CD4-positive, alpha-beta T cell (primary cell): ENCODE measurements at regions not wholly inside any gene's neighbourhood (a gene's known extent, or its start where the extent isn't known, plus 50 kb on each side); places are given as distances from the start of the nearest gene placed in this dataset.
A peak's percentile ranks its signal among the peaks of the same experiment; 100 is the strongest.

Source experiments
- ATAC-seq: fragments of 200-7000 bp; cut with Tn5 transposase; one replicate; pipeline ENCODE4 v1.10.0; 2022; ENCODE audit warnings: mild to moderate bottlenecking; ENCODE audit not compliant: poor library complexity
- CTCF ChIA-PET: fragments of 350-600 bp; sonication (Branson Sonifier 250); formaldehyde crosslinking; loops from one replicate; lab custom pipeline; 2021; ENCODE audit warnings: antibody characterized with exemption, inconsistent platforms; lab: Charles Lee
- POLR2A ChIA-PET: fragments of 350-600 bp; sonication (Branson Sonifier 250); formaldehyde crosslinking; loops from one replicate; lab custom pipeline; 2021; ENCODE audit warnings: antibody characterized with exemption, inconsistent platforms; lab: Charles Lee
- DNase-seq, 14 experiments: peaks; one replicate each; pipeline ENCODE4 v3.0.0-alpha.2; 2013 to 2020; ENCODE audit warnings: mixed read lengths in 2 of 14
- H3K27ac ChIP-seq, 2 donors: one replicate each; pipeline versions ENCODE4 v1.5.1 to v1.7.0; 2013; ENCODE audit warnings: low read length in 2 of 2, low read depth in 1 of 2, mild to moderate bottlenecking in 1 of 2
- H3K27me3 ChIP-seq, 2 experiments: 1 replicate in 1 of 2; 2 replicates in 1 of 2; pipeline versions ENCODE4 v1.6.1 to v1.7.0; 2013; ENCODE audit warnings: low read length in 2 of 2, control low read depth in 1 of 2, mild to moderate bottlenecking in 1 of 2, moderate library complexity in 1 of 2; ENCODE audit not compliant: insufficient read depth in 2 of 2, control insufficient read depth in 1 of 2
- H3K36me3 ChIP-seq: one replicate; pipeline ENCODE4 v1.6.1; 2013; ENCODE audit warnings: low read length, control low read depth; ENCODE audit not compliant: insufficient read depth
- H3K4me1 ChIP-seq: one replicate; pipeline ENCODE4 v1.6.1; 2013; ENCODE audit warnings: low read length, control low read depth; ENCODE audit not compliant: insufficient read depth
- H3K4me3 ChIP-seq: one replicate; pipeline ENCODE4 v1.5.1; 2013; ENCODE audit warnings: mild to moderate bottlenecking, low read length, moderate library complexity
- H3K9me3 ChIP-seq, 2 experiments: 1 replicate in 1 of 2; 2 replicates in 1 of 2; pipeline versions ENCODE4 v1.6.1 to v1.7.0; 2013; ENCODE audit warnings: low read length in 2 of 2, mild to moderate bottlenecking in 2 of 2, control low read depth in 1 of 2, moderate library complexity in 1 of 2; ENCODE audit not compliant: control insufficient read depth in 1 of 2, insufficient read depth in 1 of 2
- H3K27ac Mint-ChIP-seq: one replicate; pipeline ENCODE4 v1.8.0; 2020; ENCODE audit warnings: mixed read lengths
- H3K27me3 Mint-ChIP-seq: one replicate; pipeline ENCODE4 v1.8.0; 2021; ENCODE audit warnings: mixed read lengths
- H3K36me3 Mint-ChIP-seq: one replicate; pipeline ENCODE4 v1.8.0; 2021; ENCODE audit warnings: low read depth, mixed read lengths
- H3K4me1 Mint-ChIP-seq: one replicate; pipeline ENCODE4 v1.8.0; 2021; ENCODE audit warnings: low read depth, mixed read lengths
- H3K4me3 Mint-ChIP-seq: one replicate; pipeline ENCODE4 v1.8.0; 2020; ENCODE audit warnings: mild to moderate bottlenecking, mixed read lengths
- H3K9me3 Mint-ChIP-seq: one replicate; pipeline ENCODE4 v1.8.0; 2020; ENCODE audit warnings: mixed read lengths
- intact Hi-C, 2 experiments: fragments of 100-400 bp; cut with DNase I in 1 of 2; cut with micrococcal nuclease in 1 of 2; formaldehyde crosslinking; loops; one replicate each; pipeline versions ENCODE4 v1.15.1 to v1.9.0; 2023 to 2025; cut with DNase I, micrococcal nuclease
- TF ChIP-seq, protein P1 (sequence below): fragments of 200-600 bp; IDR thresholded peaks from one replicate; pipeline ENCODE4 v1.8.0; 2022; ENCODE audit warnings: antibody characterized with exemption, mild to moderate bottlenecking

DNA sequence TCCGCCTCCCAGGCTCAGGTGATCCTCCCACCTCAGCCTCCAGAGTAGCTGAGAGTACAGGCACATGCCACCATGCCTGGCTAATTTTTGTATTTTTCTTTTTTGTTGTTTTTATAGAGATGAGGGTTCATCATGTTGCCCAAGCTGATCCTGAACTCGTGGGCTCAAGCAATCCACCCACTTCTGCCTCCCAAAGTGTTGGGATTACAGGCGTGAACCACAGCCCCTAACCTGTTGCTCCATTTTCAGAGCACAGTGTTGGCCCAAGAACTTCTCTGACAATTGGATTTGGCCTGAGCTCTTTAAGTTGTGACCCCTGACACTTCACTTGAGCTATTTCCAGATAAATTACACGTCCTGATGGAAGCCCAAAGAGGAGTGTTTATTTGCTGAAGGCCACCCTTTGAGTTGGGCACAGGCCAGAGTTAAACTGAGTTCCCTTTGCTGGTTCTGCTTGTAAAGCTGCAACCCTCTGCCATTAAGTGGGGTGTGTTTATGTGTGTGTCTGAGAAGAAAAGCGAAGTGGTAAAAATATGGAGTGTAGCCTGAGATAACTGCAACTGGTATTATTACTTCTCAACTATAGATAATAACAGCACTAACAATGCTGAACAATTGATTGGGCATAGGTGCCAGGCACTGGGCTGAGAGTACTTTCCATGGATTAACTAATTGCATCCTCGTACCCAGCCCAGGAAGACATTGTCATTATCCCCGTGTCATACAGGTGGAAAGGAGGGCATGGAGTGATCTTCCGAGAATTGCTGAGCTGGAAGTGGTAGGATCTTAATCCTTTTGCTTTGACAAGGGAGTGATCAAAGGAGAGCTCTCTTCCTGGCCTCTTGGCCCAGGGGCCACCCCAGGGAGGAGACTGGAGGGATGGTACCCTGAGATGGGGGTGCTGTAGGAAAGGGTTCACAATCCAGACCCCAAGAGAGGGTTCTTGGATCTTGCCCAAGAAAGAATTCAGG lies 91.5 kb upstream of the PROK2 start:
- Histone ChIP-seq H3K4me1 (peaks cover 12% of the 10 kb centered on the region), H3K9me3 (no peaks in the 10 kb centered on the region), H3K27me3 (no peaks in the 10 kb centered on the region), H3K4me3 (no peak overlapping the region), H3K27ac (no peak overlapping the region), H3K36me3 (no peaks in the 10 kb centered on the region)
- Mint-ChIP-seq H3K27ac (no peak overlapping the region), H3K4me1 (peaks cover 21% of the 10 kb centered on the region), H3K27me3 (no peaks in the 10 kb centered on the region), H3K9me3 (no peaks in the 10 kb centered on the region), H3K36me3 (no peaks in the 10 kb centered on the region), H3K4me3 (no peak overlapping the region)
- no peak for ATAC-seq
- no peak for DNase-seq
- CTCF ChIA-PET = interaction anchor here (0.9 to 1.5 kb wide), 7 partner anchors 14 to 946 kb away, joined by 3 to 4 read pairs (median 3); no protein-coding TSS in a partner anchor
- intact Hi-C loops = loop anchor here in 1 of 2 experiments (2.0 to 5.0 kb wide), 2 partner anchors 788 to 1211 kb away; no protein-coding TSS in a partner anchor
- POLR2A ChIA-PET = interaction anchor here (1.2 kb wide), 1 partner anchor 946 kb away, joined by 4 read pairs; no protein-coding TSS in a partner anchor
- TF ChIP-seq, protein P1, sequence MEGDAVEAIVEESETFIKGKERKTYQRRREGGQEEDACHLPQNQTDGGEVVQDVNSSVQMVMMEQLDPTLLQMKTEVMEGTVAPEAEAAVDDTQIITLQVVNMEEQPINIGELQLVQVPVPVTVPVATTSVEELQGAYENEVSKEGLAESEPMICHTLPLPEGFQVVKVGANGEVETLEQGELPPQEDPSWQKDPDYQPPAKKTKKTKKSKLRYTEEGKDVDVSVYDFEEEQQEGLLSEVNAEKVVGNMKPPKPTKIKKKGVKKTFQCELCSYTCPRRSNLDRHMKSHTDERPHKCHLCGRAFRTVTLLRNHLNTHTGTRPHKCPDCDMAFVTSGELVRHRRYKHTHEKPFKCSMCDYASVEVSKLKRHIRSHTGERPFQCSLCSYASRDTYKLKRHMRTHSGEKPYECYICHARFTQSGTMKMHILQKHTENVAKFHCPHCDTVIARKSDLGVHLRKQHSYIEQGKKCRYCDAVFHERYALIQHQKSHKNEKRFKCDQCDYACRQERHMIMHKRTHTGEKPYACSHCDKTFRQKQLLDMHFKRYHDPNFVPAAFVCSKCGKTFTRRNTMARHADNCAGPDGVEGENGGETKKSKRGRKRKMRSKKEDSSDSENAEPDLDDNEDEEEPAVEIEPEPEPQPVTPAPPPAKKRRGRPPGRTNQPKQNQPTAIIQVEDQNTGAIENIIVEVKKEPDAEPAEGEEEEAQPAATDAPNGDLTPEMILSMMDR = no peak

DNA sequence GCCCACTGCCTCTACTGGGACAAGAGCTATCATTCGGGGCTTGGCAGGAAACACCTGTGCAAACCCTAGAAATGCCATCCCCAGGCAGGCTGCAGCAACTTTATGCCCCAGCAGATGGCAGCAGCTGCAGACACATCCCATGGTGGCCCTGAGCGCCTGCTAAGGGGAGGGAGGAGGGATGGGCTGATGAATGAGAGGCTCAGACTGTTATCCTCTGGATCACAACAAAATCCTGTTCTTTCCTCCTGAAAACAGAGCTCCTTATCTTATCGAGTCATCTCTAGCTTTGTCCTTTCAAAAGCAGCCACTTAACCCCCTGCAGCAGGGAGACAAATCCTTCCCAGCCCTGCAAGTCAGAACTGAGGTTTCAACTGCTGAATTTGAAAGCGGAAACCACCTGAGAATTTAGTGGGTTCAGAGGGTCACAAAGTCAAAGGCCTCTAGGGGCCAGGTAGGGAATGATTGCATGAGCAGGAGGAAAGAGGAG lies 90.6 kb upstream of the PROK2 start:
- CTCF ChIA-PET = interaction anchor here (0.8 to 1.5 kb wide), 10 partner anchors 13 to 947 kb away, joined by 3 to 7 read pairs (median 3); no protein-coding TSS in a partner anchor
- Histone ChIP-seq H3K27me3 (no peaks in the 10 kb centered on the region), H3K4me3 (no peak overlapping the region), H3K27ac (no peak overlapping the region), H3K36me3 (no peaks in the 10 kb centered on the region), H3K4me1 (peaks cover 12% of the 10 kb centered on the region), H3K9me3 (no peaks in the 10 kb centered on the region)
- H3K9me3 Mint-ChIP-seq = no peaks in the 10 kb centered on the region
- DNase-seq = peak; percentile 63 to 84 (median 74)
- H3K27me3 Mint-ChIP-seq = no peaks in the 10 kb centered on the region
- H3K4me3 Mint-ChIP-seq = no peak overlapping the region
- peak; percentile 99 for ATAC-seq
- no peak overlapping the region for H3K27ac Mint-ChIP-seq
- TF ChIP-seq, protein P1 = peak; percentile 78
- intact Hi-C loops = loop anchor here (1.0 to 5.0 kb wide), 5 partner anchors 164 to 1212 kb away; no protein-coding TSS in a partner anchor
- H3K4me1 Mint-ChIP-seq = peaks cover 21% of the 10 kb centered on the region
- POLR2A ChIA-PET = interaction anchor here (1.0 to 1.2 kb wide), 2 partner anchors 945 to 947 kb away, joined by 4 to 5 read pairs; no protein-coding TSS in a partner anchor
- H3K36me3 Mint-ChIP-seq = no peaks in the 10 kb centered on the region

DNA sequence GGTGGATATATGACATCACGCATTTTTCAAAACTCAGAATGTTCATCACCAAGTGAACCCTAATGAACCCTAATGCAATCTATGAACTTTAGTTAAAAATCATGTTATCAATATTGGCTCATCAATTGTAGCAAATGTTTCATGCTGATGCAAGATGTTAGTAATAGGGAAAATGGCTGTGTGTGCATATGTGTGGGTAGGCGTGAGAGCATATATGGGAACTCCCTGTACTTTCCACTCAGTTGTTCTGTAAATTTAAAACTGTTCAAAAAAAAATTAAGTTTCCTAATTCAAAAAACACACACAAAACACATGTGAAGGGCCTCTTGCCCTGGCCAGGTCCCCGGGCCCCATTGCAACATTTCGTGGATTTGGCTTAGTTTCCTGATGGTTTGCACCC lies 89.7 kb upstream of the PROK2 start:
- Mint-ChIP-seq H3K27me3 (no peaks in the 10 kb centered on the region), H3K36me3 (no peaks in the 10 kb centered on the region), H3K4me1 (peaks cover 21% of the 10 kb centered on the region), H3K9me3 (no peaks in the 10 kb centered on the region), H3K27ac (no peak overlapping the region), H3K4me3 (no peak overlapping the region)
- intact Hi-C loops = loop anchor here (1.0 to 5.0 kb wide), 5 partner anchors 163 to 1213 kb away; no protein-coding TSS in a partner anchor
- H3K9me3 ChIP-seq = no peaks in the 10 kb centered on the region
- TF ChIP-seq, protein P1 = no peak
- CTCF ChIA-PET = interaction anchor here (0.8 to 1.4 kb wide), 5 partner anchors 15 to 948 kb away, joined by 3 to 7 read pairs (median 5); no protein-coding TSS in a partner anchor
- POLR2A ChIA-PET = interaction anchor here (1.0 to 1.2 kb wide), 2 partner anchors 946 to 948 kb away, joined by 4 to 5 read pairs; no protein-coding TSS in a partner anchor
- H3K27me3 ChIP-seq = no peaks in the 10 kb centered on the region
- H3K36me3 ChIP-seq = no peaks in the 10 kb centered on the region
- ATAC-seq (no peak), DNase-seq (peak in 2 of 14 experiments; percentile 26 to 27)
- H3K4me1 ChIP-seq = peaks cover 12% of the 10 kb centered on the region
- no peak overlapping the region for H3K27ac ChIP-seq
- no peak overlapping the region for H3K4me3 ChIP-seq
